ENCODE measurements at regions not wholly inside any gene's neighbourhood (a gene's known extent, or its start where the extent isn't known, plus 50 kb on each side); places are given as distances from the start of the nearest gene placed in this dataset.

GRCh38 chr5:14054111-14054854, 88.9 kb upstream of the TRIO start:
- TF ChIP-seq POLR2A (IDR thresholded peaks at IDR 0.05), result no peak
- TF ChIP-seq, protein P1, sequence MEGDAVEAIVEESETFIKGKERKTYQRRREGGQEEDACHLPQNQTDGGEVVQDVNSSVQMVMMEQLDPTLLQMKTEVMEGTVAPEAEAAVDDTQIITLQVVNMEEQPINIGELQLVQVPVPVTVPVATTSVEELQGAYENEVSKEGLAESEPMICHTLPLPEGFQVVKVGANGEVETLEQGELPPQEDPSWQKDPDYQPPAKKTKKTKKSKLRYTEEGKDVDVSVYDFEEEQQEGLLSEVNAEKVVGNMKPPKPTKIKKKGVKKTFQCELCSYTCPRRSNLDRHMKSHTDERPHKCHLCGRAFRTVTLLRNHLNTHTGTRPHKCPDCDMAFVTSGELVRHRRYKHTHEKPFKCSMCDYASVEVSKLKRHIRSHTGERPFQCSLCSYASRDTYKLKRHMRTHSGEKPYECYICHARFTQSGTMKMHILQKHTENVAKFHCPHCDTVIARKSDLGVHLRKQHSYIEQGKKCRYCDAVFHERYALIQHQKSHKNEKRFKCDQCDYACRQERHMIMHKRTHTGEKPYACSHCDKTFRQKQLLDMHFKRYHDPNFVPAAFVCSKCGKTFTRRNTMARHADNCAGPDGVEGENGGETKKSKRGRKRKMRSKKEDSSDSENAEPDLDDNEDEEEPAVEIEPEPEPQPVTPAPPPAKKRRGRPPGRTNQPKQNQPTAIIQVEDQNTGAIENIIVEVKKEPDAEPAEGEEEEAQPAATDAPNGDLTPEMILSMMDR (IDR thresholded peaks at IDR 0.05 in 8 of 11, conservative IDR thresholded peaks at IDR 0.05 in 3 of 11), result no peak
- no peak for TF ChIP-seq POLR2AphosphoS5 (IDR thresholded peaks at IDR 0.05)

All from spleen (tissue), 7 donors.